ENCODE measurements at regions not wholly inside any gene's neighbourhood (a gene's known extent, or its start where the extent isn't known, plus 50 kb on each side); places are given as distances from the start of the nearest gene placed in this dataset.

DNA sequence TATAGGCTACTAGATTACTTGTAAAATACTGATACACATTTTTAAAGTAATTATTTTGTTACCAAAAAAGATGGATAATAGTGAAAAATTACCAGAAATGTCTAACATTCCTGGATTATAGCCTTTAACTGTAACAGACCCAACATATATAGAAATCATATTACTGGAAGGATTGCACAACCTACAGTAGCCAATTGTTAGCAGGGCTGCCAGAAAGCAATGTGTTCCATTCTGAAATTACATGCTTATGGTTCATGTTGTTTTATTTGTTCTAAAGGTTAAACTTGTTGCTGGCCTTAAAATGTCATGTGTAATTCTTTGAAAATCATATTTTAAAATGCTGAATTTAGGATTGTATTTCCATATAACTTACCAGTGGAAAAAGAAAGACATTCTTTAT is 793.6 kb upstream of the ACVR2A start:
- H3K27ac Mint-ChIP-seq = no peak overlapping the region
- peaks cover 9% of the 10 kb centered on the region for H3K27me3 Mint-ChIP-seq

GRCh38 chr2:147049957-147050356 is 794.9 kb upstream of the ACVR2A start:
- intact Hi-C loops (cut with DNase I, micrococcal nuclease) = no loop called here
- ATAC-seq (ENCODE audit: poor library complexity) (no peak), DNase-seq (no peak)
- H3K4me3 Mint-ChIP-seq = no peak overlapping the region
- no peak overlapping the region for H3K4me3 ChIP-seq (ENCODE audit: low read length)
- POLR2A ChIA-PET = no interaction called here
- no peaks in the 10 kb centered on the region for H3K36me3 ChIP-seq (ENCODE audit: insufficient read depth, low read length)
- no peaks in the 10 kb centered on the region for H3K4me1 ChIP-seq (ENCODE audit: insufficient read depth, low read length)
- no peaks in the 10 kb centered on the region for H3K9me3 ChIP-seq (ENCODE audit: control insufficient read depth in 1 of 2, insufficient read depth in 1 of 2, low read length in 2 of 2)
- TF ChIP-seq, protein P1, sequence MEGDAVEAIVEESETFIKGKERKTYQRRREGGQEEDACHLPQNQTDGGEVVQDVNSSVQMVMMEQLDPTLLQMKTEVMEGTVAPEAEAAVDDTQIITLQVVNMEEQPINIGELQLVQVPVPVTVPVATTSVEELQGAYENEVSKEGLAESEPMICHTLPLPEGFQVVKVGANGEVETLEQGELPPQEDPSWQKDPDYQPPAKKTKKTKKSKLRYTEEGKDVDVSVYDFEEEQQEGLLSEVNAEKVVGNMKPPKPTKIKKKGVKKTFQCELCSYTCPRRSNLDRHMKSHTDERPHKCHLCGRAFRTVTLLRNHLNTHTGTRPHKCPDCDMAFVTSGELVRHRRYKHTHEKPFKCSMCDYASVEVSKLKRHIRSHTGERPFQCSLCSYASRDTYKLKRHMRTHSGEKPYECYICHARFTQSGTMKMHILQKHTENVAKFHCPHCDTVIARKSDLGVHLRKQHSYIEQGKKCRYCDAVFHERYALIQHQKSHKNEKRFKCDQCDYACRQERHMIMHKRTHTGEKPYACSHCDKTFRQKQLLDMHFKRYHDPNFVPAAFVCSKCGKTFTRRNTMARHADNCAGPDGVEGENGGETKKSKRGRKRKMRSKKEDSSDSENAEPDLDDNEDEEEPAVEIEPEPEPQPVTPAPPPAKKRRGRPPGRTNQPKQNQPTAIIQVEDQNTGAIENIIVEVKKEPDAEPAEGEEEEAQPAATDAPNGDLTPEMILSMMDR (IDR thresholded peaks at IDR 0.05) = no peak
- H3K36me3 Mint-ChIP-seq (ENCODE audit: low read depth) = no peaks in the 10 kb centered on the region
- H3K27me3 Mint-ChIP-seq = peaks cover 9% of the 10 kb centered on the region
- CTCF ChIA-PET = no interaction called here
- no peak overlapping the region for H3K27ac ChIP-seq (ENCODE audit: low read depth in 1 of 2, low read length in 2 of 2)
- H3K27ac Mint-ChIP-seq = no peak overlapping the region
- no peaks in the 10 kb centered on the region for H3K4me1 Mint-ChIP-seq (ENCODE audit: low read depth)
- H3K9me3 Mint-ChIP-seq = no peaks in the 10 kb centered on the region
- no peaks in the 10 kb centered on the region for H3K27me3 ChIP-seq (ENCODE audit: control insufficient read depth in 1 of 2, insufficient read depth in 2 of 2, low read length in 2 of 2)

More for the DNA sequence above, 793.6 kb upstream of the ACVR2A start:
- no peaks in the 10 kb centered on the region for H3K27me3 ChIP-seq (ENCODE audit: control insufficient read depth in 1 of 2, insufficient read depth in 2 of 2, low read length in 2 of 2)
- no peaks in the 10 kb centered on the region for H3K36me3 ChIP-seq (ENCODE audit: insufficient read depth, low read length)
- TF ChIP-seq, protein P1 (IDR thresholded peaks at IDR 0.05) = no peak
- Mint-ChIP-seq H3K4me3 (no peak overlapping the region), H3K4me1 (ENCODE audit: low read depth) (no peaks in the 10 kb centered on the region), H3K36me3 (ENCODE audit: low read depth) (no peaks in the 10 kb centered on the region), H3K9me3 (no peaks in the 10 kb centered on the region)
- intact Hi-C loops (cut with DNase I, micrococcal nuclease) = no loop called here
- H3K9me3 ChIP-seq (ENCODE audit: control insufficient read depth in 1 of 2, insufficient read depth in 1 of 2, low read length in 2 of 2) = no peaks in the 10 kb centered on the region
- ChIA-PET CTCF (no interaction called here), POLR2A (no interaction called here)
- ATAC-seq (ENCODE audit: poor library complexity) (no peak), DNase-seq (no peak)
- no peak overlapping the region for H3K4me3 ChIP-seq (ENCODE audit: low read length)
- no peak overlapping the region for H3K27ac ChIP-seq (ENCODE audit: low read depth in 1 of 2, low read length in 2 of 2)
- H3K4me1 ChIP-seq (ENCODE audit: insufficient read depth, low read length) = no peaks in the 10 kb centered on the region

GRCh38 chr2:147046473-147046872 is 798.4 kb upstream of the ACVR2A start:
- H3K27me3 ChIP-seq (ENCODE audit: control insufficient read depth in 1 of 2, insufficient read depth in 2 of 2, low read length in 2 of 2) = no peaks in the 10 kb centered on the region
- Mint-ChIP-seq H3K9me3 (no peaks in the 10 kb centered on the region), H3K27ac (no peak overlapping the region), H3K4me1 (ENCODE audit: low read depth) (no peaks in the 10 kb centered on the region), H3K36me3 (ENCODE audit: low read depth) (no peaks in the 10 kb centered on the region), H3K27me3 (peaks cover 5% of the 10 kb centered on the region), H3K4me3 (no peak overlapping the region)
- no peaks in the 10 kb centered on the region for H3K36me3 ChIP-seq (ENCODE audit: insufficient read depth, low read length)
- intact Hi-C loops (cut with DNase I, micrococcal nuclease) = no loop called here
- H3K9me3 ChIP-seq (ENCODE audit: control insufficient read depth in 1 of 2, insufficient read depth in 1 of 2, low read length in 2 of 2) = no peaks in the 10 kb centered on the region
- no peak overlapping the region for H3K27ac ChIP-seq (ENCODE audit: low read depth in 1 of 2, low read length in 2 of 2)
- H3K4me1 ChIP-seq (ENCODE audit: insufficient read depth, low read length) = no peaks in the 10 kb centered on the region
- ATAC-seq (ENCODE audit: poor library complexity) = no peak
- ChIA-PET CTCF (interaction anchor here (1.8 kb wide), 1 partner anchor 864 kb away, joined by 10 read pairs; no protein-coding TSS in a partner anchor), POLR2A (no interaction called here)
- H3K4me3 ChIP-seq (ENCODE audit: low read length) = no peak overlapping the region
- no peak for DNase-seq
- TF ChIP-seq, protein P1 (IDR thresholded peaks at IDR 0.05) = no peak
